ENCODE measurements at regions not wholly inside any gene's neighbourhood (a gene's known extent, or its start where the extent isn't known, plus 50 kb on each side); places are given as distances from the start of the nearest gene placed in this dataset.
"Not testable (repeated sequence)": the region's sequence is repeated elsewhere in the genome, so short reads cannot be mapped to it uniquely, and the experiment has no call there.

DNA sequence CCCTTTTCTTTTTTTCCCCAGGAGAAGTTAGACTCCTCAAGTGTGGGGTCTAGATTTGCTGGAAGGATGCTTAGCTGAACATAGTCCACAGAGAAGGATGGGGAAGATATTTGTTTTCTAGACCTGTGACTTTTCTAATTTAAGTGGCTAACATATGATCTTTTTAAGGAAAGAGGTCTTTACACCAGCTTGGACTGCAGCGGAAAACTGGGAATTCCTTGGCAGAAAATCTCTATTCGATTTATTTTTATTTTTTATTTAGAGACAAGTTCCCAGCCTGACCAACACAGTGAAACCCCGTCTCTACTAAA lies 148.4 kb downstream of the MYCN start:
- H3K27ac Mint-ChIP-seq: no peak overlapping the region
- no peak for DNase-seq
- peaks cover 37% of the 10 kb centered on the region for H3K4me1 Mint-ChIP-seq
- no peaks in the 10 kb centered on the region for H3K27me3 Mint-ChIP-seq (ENCODE audit: low read depth, poor library complexity)
- TF ChIP-seq, protein P1, sequence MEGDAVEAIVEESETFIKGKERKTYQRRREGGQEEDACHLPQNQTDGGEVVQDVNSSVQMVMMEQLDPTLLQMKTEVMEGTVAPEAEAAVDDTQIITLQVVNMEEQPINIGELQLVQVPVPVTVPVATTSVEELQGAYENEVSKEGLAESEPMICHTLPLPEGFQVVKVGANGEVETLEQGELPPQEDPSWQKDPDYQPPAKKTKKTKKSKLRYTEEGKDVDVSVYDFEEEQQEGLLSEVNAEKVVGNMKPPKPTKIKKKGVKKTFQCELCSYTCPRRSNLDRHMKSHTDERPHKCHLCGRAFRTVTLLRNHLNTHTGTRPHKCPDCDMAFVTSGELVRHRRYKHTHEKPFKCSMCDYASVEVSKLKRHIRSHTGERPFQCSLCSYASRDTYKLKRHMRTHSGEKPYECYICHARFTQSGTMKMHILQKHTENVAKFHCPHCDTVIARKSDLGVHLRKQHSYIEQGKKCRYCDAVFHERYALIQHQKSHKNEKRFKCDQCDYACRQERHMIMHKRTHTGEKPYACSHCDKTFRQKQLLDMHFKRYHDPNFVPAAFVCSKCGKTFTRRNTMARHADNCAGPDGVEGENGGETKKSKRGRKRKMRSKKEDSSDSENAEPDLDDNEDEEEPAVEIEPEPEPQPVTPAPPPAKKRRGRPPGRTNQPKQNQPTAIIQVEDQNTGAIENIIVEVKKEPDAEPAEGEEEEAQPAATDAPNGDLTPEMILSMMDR (IDR thresholded peaks at IDR 0.05): no peak
- no peak overlapping the region for H3K4me3 Mint-ChIP-seq
- H3K36me3 Mint-ChIP-seq (ENCODE audit: low read depth): no peaks in the 10 kb centered on the region
- no peaks in the 10 kb centered on the region for H3K9me3 Mint-ChIP-seq

DNA sequence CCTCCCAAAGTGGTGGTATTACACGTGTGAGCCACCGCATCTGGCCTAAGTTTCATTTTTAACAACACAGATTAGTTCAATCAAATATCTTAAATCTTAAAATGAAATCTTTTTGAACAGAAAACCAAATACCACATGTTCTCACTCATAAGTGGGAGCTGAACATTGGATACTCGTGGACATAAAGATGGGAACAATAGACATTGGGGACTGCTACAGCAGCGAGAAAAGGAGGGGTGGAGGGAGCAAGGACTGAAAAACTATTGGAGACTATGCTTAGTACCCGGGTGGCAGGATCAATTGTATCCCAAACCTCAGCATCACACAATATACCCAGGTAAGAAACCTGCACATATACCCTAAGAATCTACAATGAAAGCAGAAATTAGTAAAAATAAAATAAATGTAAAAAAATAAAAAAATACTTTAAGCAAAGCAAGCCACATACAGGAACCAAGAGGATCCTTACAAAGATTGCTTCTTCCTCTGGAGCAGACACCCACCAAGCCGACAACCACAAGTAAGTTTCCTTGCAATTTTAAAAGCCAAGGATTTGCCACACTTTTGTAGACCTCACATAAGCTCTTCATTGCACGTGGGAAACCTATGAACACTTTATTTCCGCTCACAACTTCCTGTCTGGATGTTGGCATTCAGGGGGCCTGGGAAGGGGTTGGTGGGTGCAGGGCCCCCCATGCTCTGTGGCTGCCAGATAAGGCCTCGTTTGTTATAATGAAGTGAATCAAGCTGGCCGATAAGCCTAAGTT lies 147.9 kb downstream of the MYCN start:
- DNase-seq: no peak
- Mint-ChIP-seq H3K27me3 (ENCODE audit: low read depth, poor library complexity) (no peaks in the 10 kb centered on the region), H3K36me3 (ENCODE audit: low read depth) (no peaks in the 10 kb centered on the region), H3K4me1 (peaks cover 37% of the 10 kb centered on the region), H3K4me3 (no peak overlapping the region), H3K9me3 (no peaks in the 10 kb centered on the region), H3K27ac (no peak overlapping the region)
- TF ChIP-seq, protein P1 (IDR thresholded peaks at IDR 0.05): no peak

DNA sequence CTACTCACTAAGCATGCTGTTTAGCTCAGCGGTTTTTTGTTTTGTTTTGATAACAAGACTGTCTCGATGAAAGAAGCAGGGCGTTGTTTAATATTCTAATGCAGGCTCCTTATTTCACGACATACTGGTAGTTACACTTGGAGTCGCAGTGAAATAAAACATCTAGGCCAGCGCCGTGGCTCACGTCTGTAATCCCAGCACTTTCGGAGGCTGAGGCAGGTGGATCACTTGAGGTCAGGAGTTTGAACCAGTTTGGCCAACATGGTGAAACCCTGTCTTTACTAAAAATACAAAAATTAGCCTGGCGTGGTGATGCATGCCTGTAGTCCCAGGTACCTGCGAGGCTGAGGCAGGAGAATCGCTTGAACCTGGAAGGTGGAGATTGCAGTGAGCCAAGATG lies 145.8 kb downstream of the MYCN start:
- DNase-seq; H3K36me3 Mint-ChIP-seq (ENCODE audit: low read depth); H3K27ac Mint-ChIP-seq; H3K4me3 Mint-ChIP-seq; H3K27me3 Mint-ChIP-seq (ENCODE audit: low read depth, poor library complexity); H3K9me3 Mint-ChIP-seq: not testable (repeated sequence)
- peaks cover 55% of the 10 kb centered on the region for H3K4me1 Mint-ChIP-seq

DNA sequence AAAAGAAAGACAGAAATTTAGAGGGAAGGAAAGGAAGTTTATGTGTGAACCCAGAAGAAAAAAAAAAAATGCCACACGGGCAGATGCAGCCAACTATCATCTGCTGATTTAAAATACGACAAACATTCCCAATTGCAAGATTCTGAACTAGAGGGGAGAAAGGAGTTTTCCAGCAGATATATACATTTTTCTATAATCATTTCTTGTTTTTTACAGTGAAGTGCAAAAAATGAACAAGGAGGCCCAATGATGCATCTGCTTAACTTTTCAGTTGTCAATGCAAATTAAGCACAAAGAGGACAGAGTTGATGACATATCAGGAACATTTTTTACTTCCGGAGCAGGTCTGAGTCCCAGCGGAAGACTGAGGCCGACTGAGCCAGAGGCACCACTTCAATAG lies 144.7 kb downstream of the MYCN start:
- Mint-ChIP-seq H3K4me3 (peak overlapping the region; percentile 37), H3K36me3 (ENCODE audit: low read depth) (no peaks in the 10 kb centered on the region), H3K27me3 (ENCODE audit: low read depth, poor library complexity) (peaks cover 3% of the 10 kb centered on the region), H3K9me3 (no peaks in the 10 kb centered on the region), H3K4me1 (peaks cover 53% of the 10 kb centered on the region), H3K27ac (peak overlapping the region; percentile 96)
- DNase-seq: no peak
- TF ChIP-seq, protein P1 (IDR thresholded peaks at IDR 0.05): no peak

DNA sequence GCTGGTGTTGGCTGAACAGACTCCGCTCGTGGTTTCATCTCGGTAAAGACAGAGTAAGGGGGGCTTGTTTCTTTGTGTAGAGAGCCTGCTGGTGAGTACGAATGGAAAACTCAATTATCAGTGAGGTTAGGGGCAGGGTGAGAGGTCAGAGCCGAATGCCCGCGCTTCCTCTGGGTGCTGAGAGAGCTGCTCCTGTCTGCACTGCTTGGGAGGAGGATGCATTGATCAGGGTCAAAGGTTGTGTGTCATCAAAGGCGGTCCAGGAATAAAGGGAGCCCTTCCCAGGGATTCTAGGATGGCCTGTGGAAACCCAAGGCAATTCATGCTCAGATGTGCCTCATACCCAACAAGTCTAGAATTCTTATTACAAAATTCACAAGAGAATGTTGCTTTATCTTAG lies 143.9 kb downstream of the MYCN start:
- peak overlapping the region; percentile 33 for H3K4me3 Mint-ChIP-seq
- no peaks in the 10 kb centered on the region for H3K9me3 Mint-ChIP-seq
- peaks cover 53% of the 10 kb centered on the region for H3K4me1 Mint-ChIP-seq
- peak overlapping the region; percentile 96 for H3K27ac Mint-ChIP-seq
- TF ChIP-seq, protein P1 (IDR thresholded peaks at IDR 0.05): no peak
- DNase-seq: peak; percentile 48
- no peaks in the 10 kb centered on the region for H3K36me3 Mint-ChIP-seq (ENCODE audit: low read depth)
- H3K27me3 Mint-ChIP-seq (ENCODE audit: low read depth, poor library complexity): peaks cover 3% of the 10 kb centered on the region

DNA sequence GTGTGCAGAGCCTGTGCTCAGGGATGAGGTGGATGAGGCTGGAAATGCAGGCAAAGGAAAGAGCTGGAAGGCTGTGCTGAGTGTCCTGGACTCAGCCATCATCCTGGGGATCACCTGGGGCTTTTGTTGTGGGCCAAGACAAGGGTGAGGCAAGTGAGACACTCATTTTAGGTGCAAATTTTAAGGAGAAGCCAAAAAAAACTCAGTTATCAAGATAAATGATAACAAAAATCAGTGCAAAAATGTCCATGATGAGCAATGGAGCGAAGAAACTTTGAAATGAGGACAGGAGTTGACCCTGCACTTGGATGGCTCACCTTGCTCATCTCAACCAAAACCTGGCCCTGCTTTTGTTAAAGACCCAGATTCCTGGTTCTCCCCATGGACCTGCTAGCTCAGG lies 141.9 kb downstream of the MYCN start:
- no peak overlapping the region for H3K4me3 Mint-ChIP-seq
- no peak overlapping the region for H3K27ac Mint-ChIP-seq
- no peaks in the 10 kb centered on the region for H3K9me3 Mint-ChIP-seq
- H3K36me3 Mint-ChIP-seq (ENCODE audit: low read depth): no peaks in the 10 kb centered on the region
- TF ChIP-seq, protein P1 (IDR thresholded peaks at IDR 0.05): no peak
- H3K27me3 Mint-ChIP-seq (ENCODE audit: low read depth, poor library complexity): peaks cover 3% of the 10 kb centered on the region
- H3K4me1 Mint-ChIP-seq: peaks cover 61% of the 10 kb centered on the region
- DNase-seq: no peak

Data from nephron progenitor cell (in vitro differentiated cells).